Prostate gland (tissue), 2 donors: ENCODE measurements at regions not wholly inside any gene's neighbourhood (a gene's known extent, or its start where the extent isn't known, plus 50 kb on each side); places are given as distances from the start of the nearest gene placed in this dataset.

Experiments
- DNase-seq: peaks from one replicate; pipeline ENCODE4 v3.0.0-alpha.2; 2019; ENCODE audit warnings: low spot score
- H3K27ac ChIP-seq, 2 donors: fragments of 200-600 bp; sonication (generic); 2 replicates each; pipeline ENCODE4 v1.5.1; 2017 to 2019
- H3K27me3 ChIP-seq: fragments of 200-600 bp; sonication (generic); replicated peaks from 2 replicates; pipeline ENCODE4 v1.5.1; 2019; ENCODE audit not compliant: insufficient read depth
- H3K36me3 ChIP-seq, 2 donors: fragments of 200-600 bp; sonication (generic); 1 replicate in 1 of 2; 2 replicates in 1 of 2; pipeline versions ENCODE4 v1.5.1 to v1.8.1; 2017 to 2019
- H3K4me1 ChIP-seq: fragments of 200-600 bp; sonication (generic); replicated peaks from 2 replicates; pipeline ENCODE4 v1.5.1; 2019
- H3K4me3 ChIP-seq, 2 donors: fragments of 200-600 bp; sonication (generic); 2 replicates each; pipeline ENCODE4 v1.5.1; 2017 to 2019
- H3K9me3 ChIP-seq: fragments of 200-600 bp; sonication (generic); 2 replicates; pipeline ENCODE4 v1.5.1; 2017
- POLR2A ChIP-seq: fragments of 450-650 bp; IDR thresholded peaks from one replicate; pipeline ENCODE4 v1.6.1; 2016; ENCODE audit warnings: antibody characterized with exemption, mild to moderate bottlenecking
- POLR2AphosphoS5 ChIP-seq: sonication (generic); formaldehyde crosslinking; IDR thresholded peaks from one replicate; pipeline ENCODE4 v1.6.1; 2017; ENCODE audit warnings: antibody characterized with exemption
- WGBS: methylation state at CpG from one replicate; pipeline ENCODE4 v1.1.5; 2018; 5-methylcytosine and 5-hydroxymethylcytosine counted together
- intact Hi-C: fragments of 100-400 bp; cut with DNase I; formaldehyde crosslinking; loops from one replicate; pipeline ENCODE4 v1.14.2; 2022
- TF ChIP-seq, protein P1 (sequence below), 4 experiments: fragments of 200-600 bp in 2 of 4; fragments of 450-650 bp in 2 of 4; sonication (generic) in 2 of 4; IDR thresholded peaks; 1 replicate in 3 of 4; 2 replicates in 1 of 4; pipeline ENCODE4 v1.5.1; 2016 to 2019; ENCODE audit warnings: antibody characterized with exemption in 4 of 4, mild to moderate bottlenecking in 2 of 4, moderate library complexity in 2 of 4

- intact Hi-C loops: no loop called here
- no peaks in the 10 kb centered on the region for H3K36me3 ChIP-seq
- no peak for DNase-seq
- H3K27ac ChIP-seq: no peak overlapping the region
- no peak overlapping the region for H3K4me3 ChIP-seq
- H3K4me1 ChIP-seq: no peaks in the 10 kb centered on the region
- TF ChIP-seq, protein P1, sequence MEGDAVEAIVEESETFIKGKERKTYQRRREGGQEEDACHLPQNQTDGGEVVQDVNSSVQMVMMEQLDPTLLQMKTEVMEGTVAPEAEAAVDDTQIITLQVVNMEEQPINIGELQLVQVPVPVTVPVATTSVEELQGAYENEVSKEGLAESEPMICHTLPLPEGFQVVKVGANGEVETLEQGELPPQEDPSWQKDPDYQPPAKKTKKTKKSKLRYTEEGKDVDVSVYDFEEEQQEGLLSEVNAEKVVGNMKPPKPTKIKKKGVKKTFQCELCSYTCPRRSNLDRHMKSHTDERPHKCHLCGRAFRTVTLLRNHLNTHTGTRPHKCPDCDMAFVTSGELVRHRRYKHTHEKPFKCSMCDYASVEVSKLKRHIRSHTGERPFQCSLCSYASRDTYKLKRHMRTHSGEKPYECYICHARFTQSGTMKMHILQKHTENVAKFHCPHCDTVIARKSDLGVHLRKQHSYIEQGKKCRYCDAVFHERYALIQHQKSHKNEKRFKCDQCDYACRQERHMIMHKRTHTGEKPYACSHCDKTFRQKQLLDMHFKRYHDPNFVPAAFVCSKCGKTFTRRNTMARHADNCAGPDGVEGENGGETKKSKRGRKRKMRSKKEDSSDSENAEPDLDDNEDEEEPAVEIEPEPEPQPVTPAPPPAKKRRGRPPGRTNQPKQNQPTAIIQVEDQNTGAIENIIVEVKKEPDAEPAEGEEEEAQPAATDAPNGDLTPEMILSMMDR (IDR thresholded peaks at IDR 0.05): no peak
- TF ChIP-seq POLR2A (no peak), POLR2AphosphoS5 (no peak)
- no peaks in the 10 kb centered on the region for H3K9me3 ChIP-seq
- 54% methylated on average over 4 of the region's 4 CpGs for WGBS
- no peaks in the 10 kb centered on the region for H3K27me3 ChIP-seq
Observed at GRCh38 chr22:33971561-33971961, 51.3 kb upstream of the LARGE1 start.

- no peaks in the 10 kb centered on the region for H3K9me3 ChIP-seq
- DNase-seq: no peak
- H3K27ac ChIP-seq: no peak overlapping the region
- 73% methylated on average over 3 of the region's 3 CpGs for WGBS
- H3K4me3 ChIP-seq: no peak overlapping the region
- TF ChIP-seq, protein P1 (IDR thresholded peaks at IDR 0.05): no peak
- TF ChIP-seq POLR2AphosphoS5 (no peak), POLR2A (no peak)
- no peaks in the 10 kb centered on the region for H3K4me1 ChIP-seq
- H3K27me3 ChIP-seq: no peaks in the 10 kb centered on the region
- no peaks in the 10 kb centered on the region for H3K36me3 ChIP-seq
- intact Hi-C loops: no loop called here
Observed at GRCh38 chr22:33975841-33976240, 55.6 kb upstream of the LARGE1 start.

DNA sequence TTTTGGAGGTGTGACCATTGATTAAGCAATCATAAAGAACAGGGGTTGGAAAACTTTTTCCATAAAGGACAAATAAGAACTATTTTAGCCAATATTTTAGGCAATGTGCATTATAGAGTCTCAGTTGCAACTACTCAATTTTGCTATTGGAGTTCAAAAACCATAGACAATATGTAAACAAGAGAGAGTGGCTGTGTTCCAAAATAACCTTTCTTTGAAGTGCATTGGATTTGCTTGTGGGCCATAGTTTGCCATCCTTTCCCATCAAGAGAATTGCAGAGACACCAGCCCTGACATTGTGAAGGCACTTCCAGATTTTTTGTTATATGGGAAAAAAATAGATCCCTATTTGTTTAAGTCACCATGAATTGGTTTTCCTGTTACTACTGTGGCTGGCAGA, 63.3 kb upstream of the LARGE1 start:
- Histone ChIP-seq H3K36me3 (no peaks in the 10 kb centered on the region), H3K9me3 (no peaks in the 10 kb centered on the region), H3K4me1 (no peaks in the 10 kb centered on the region), H3K27me3 (no peaks in the 10 kb centered on the region), H3K4me3 (no peak overlapping the region), H3K27ac (no peak overlapping the region)
- TF ChIP-seq POLR2AphosphoS5 (no peak), POLR2A (no peak)
- TF ChIP-seq, protein P1 (IDR thresholded peaks at IDR 0.05): no peak
- DNase-seq: no peak
- intact Hi-C loops: no loop called here

DNA sequence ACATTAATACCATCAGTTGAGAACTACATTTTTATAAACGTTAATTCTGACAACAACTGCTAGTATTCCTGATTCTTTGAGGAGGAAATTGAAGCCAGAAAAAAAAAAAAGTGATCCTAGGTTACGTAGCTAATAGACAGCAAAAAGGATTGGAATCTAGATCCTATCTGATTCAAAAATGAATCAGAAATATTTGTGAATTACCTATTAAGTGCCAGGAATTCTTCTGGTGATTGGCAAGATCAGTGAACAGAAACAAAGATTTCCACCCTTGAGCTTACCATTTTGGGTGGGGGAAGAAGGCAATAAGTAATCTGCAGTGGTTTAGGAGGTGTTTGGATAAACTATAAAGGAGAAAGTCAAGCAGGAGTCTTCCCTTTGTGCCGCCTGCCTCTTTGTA, 63.9 kb upstream of the LARGE1 start:
- H3K36me3 ChIP-seq: no peaks in the 10 kb centered on the region
- TF ChIP-seq POLR2AphosphoS5 (no peak), POLR2A (no peak)
- TF ChIP-seq, protein P1 (IDR thresholded peaks at IDR 0.05): no peak
- H3K27me3 ChIP-seq: no peaks in the 10 kb centered on the region
- H3K9me3 ChIP-seq: no peaks in the 10 kb centered on the region
- H3K4me1 ChIP-seq: no peaks in the 10 kb centered on the region
- DNase-seq: no peak
- H3K27ac ChIP-seq: no peak overlapping the region
- 64% methylated on average over 3 of the region's 3 CpGs for WGBS
- intact Hi-C loops: no loop called here
- no peak overlapping the region for H3K4me3 ChIP-seq

GRCh38 chr22:33984656-33985285, 64.5 kb upstream of the LARGE1 start:
- Histone ChIP-seq H3K4me3 (no peak overlapping the region), H3K27ac (no peak overlapping the region), H3K4me1 (no peaks in the 10 kb centered on the region), H3K9me3 (no peaks in the 10 kb centered on the region), H3K27me3 (no peaks in the 10 kb centered on the region), H3K36me3 (no peaks in the 10 kb centered on the region)
- WGBS: 69% methylated on average over 8 of the region's 8 CpGs
- no peak for DNase-seq
- intact Hi-C loops: no loop called here
- TF ChIP-seq POLR2AphosphoS5: no peak
- TF ChIP-seq, protein P1 (IDR thresholded peaks at IDR 0.05): no peak
- no peak for TF ChIP-seq POLR2A
